HEK293 (cell line): ENCODE measurements at regions not wholly inside any gene's neighbourhood (a gene's known extent, or its start where the extent isn't known, plus 50 kb on each side); places are given as distances from the start of the nearest gene placed in this dataset.
A peak's percentile ranks its signal among the peaks of the same experiment; 100 is the strongest.

Experiments
- CTCF ChIA-PET: fragments of 350-600 bp; formaldehyde crosslinking; extraction: SDS; loops from one replicate; lab custom pipeline; 2021; ENCODE audit warnings: antibody characterized with exemption; lab: Yijun Ruan, JAX
- POLR2A ChIA-PET: fragments of 300-600 bp; formaldehyde crosslinking; extraction: SDS; loops from one replicate; lab custom pipeline; 2020; ENCODE audit warnings: antibody characterized with exemption, inconsistent platforms; lab: Yijun Ruan, JAX
- H3K27ac ChIP-seq: fragments of 200-500 bp; sonication (Bioruptor generic); 2 replicates; pipeline ENCODE4 v1.5.1; 2014; ENCODE audit warnings: low read depth, low read length, control low read depth, inconsistent platforms; ENCODE audit errors: extremely low read depth
- H3K36me3 ChIP-seq, 2 experiments: fragments of 200-500 bp in 1 of 2; sonication (Bioruptor generic) in 1 of 2; 1 replicate in 1 of 2; 2 replicates in 1 of 2; pipeline ENCODE4 v1.5.1; 2014 to 2017; ENCODE audit warnings: inconsistent platforms in 2 of 2, low read length in 2 of 2; ENCODE audit not compliant: control insufficient read depth in 2 of 2, insufficient read depth in 1 of 2
- H3K4me1 ChIP-seq: fragments of 200-500 bp; sonication (Bioruptor generic); 2 replicates; pipeline ENCODE4 v1.5.1; 2014; ENCODE audit warnings: mild to moderate bottlenecking, low read length, inconsistent platforms; ENCODE audit not compliant: control insufficient read depth, insufficient read depth
- H3K4me3 ChIP-seq: 2 replicates; pipeline ENCODE4 v1.5.1; 2011; ENCODE audit warnings: low read depth, mild to moderate bottlenecking, control low read depth, low read length, moderate library complexity
- H3K9me3 ChIP-seq: fragments of 200-500 bp; sonication (Bioruptor generic); 2 replicates; pipeline ENCODE4 v1.5.1; 2014; ENCODE audit warnings: low read depth, low read length, inconsistent platforms; ENCODE audit not compliant: control insufficient read depth, insufficient read depth
- FEZF1 ChIP-seq: fragments of 450-650 bp; formaldehyde crosslinking; IDR thresholded peaks from 2 replicates; pipeline ENCODE4 v1.5.1; 2016; ENCODE audit warnings: missing biosample characterization, missing genetic modification characterization
- SCRT2 ChIP-seq: fragments of 450-650 bp; formaldehyde crosslinking; IDR thresholded peaks from 2 replicates; pipeline ENCODE4 v1.5.1; 2016; ENCODE audit warnings: missing biosample characterization, missing genetic modification characterization
- ZBTB48 ChIP-seq: fragments of 450-650 bp; formaldehyde crosslinking; IDR thresholded peaks from 2 replicates; pipeline ENCODE4 v1.5.1; 2016; ENCODE audit warnings: missing biosample characterization, missing genetic modification characterization
- ZFHX2 ChIP-seq: fragments of 450-650 bp; formaldehyde crosslinking; conservative IDR thresholded peaks from 2 replicates; pipeline ENCODE4 v1.5.1; 2016; ENCODE audit warnings: missing biosample characterization, missing genetic modification characterization
- ZNF146 ChIP-seq: fragments of 450-650 bp; formaldehyde crosslinking; IDR thresholded peaks from 2 replicates; pipeline ENCODE4 v1.5.1; 2016; ENCODE audit warnings: missing biosample characterization, missing genetic modification characterization
- ZNF2 ChIP-seq: fragments of 450-650 bp; formaldehyde crosslinking; IDR thresholded peaks from 2 replicates; pipeline ENCODE4 v1.5.1; 2016; ENCODE audit warnings: missing biosample characterization, missing genetic modification characterization
- ZNF266 ChIP-seq: fragments of 450-650 bp; formaldehyde crosslinking; IDR thresholded peaks from 2 replicates; pipeline ENCODE4 v1.5.1; 2016; ENCODE audit warnings: missing biosample characterization, missing genetic modification characterization, low read depth
- ZNF341 ChIP-seq: fragments of 450-650 bp; formaldehyde crosslinking; IDR thresholded peaks from 2 replicates; pipeline ENCODE4; 2016; ENCODE audit warnings: low read depth, missing biosample characterization, missing genetic modification characterization
- ZNF433 ChIP-seq: fragments of 450-650 bp; formaldehyde crosslinking; IDR thresholded peaks from 2 replicates; pipeline ENCODE4 v1.5.1; 2016; ENCODE audit warnings: missing biosample characterization, missing genetic modification characterization, low read depth
- ZNF571 ChIP-seq: fragments of 450-650 bp; formaldehyde crosslinking; IDR thresholded peaks from 2 replicates; pipeline ENCODE4 v1.5.0; 2017; ENCODE audit warnings: missing biosample characterization, missing genetic modification characterization
- ZNF610 ChIP-seq: fragments of 450-650 bp; formaldehyde crosslinking; IDR thresholded peaks from 2 replicates; pipeline ENCODE4 v1.5.1; 2016; ENCODE audit warnings: missing biosample characterization, missing genetic modification characterization, borderline replicate concordance
- TF ChIP-seq, protein P1 (sequence below): fragments of 450-650 bp; formaldehyde crosslinking; IDR thresholded peaks from 2 replicates; pipeline ENCODE4 v1.5.1; 2016; ENCODE audit warnings: missing biosample characterization, missing genetic modification characterization

DNA sequence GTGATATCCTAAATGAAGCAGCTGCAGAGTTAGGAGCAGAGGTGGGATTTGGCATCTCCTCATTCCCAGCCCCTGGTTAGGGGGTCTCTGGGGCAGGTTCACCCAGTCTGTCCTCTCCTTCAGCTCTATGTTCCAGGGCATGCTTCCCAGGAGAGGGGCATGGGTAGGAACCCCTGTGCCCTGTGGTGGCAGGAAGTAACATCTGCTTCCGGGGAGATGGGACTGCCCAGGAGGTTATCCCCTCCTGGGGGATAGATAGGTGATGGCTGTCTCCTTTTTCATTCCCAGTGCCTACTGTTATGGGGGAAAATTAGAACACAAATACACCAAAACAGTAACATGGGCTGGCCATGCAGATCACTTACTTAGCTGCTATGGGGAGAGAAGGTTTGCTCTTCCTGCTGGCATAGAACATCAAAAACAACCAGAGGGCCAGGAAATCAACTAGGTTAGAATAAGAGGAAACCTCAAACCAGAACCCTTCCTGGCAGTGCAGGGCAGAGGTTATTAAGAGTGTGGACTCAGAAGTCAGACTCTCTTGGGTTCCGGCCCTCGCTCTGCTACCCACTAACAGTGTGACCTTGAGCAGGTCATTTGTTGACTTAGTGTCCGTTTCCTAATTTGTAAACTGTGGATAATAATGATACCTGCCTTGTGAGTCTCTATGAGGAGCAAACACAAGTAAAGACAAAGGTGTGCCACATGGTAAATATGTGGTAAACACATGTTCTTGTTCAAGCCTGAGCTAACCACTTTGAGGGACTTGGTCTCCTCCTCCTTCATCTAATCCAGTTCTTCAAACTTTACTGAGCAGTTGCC is 157.8 kb upstream of the JUN start (continued):
- TF ChIP-seq ZFHX2 (no peak), ZBTB48 (tag by site-specific recombination) (no peak), ZNF610 (tag by site-specific recombination) (no peak), ZNF266 (tag by site-specific recombination) (no peak)

GRCh38 chr1:58942759-58943191 is 158.9 kb upstream of the JUN start:
- no peak overlapping the region for H3K27ac ChIP-seq
- TF ChIP-seq, protein P1, sequence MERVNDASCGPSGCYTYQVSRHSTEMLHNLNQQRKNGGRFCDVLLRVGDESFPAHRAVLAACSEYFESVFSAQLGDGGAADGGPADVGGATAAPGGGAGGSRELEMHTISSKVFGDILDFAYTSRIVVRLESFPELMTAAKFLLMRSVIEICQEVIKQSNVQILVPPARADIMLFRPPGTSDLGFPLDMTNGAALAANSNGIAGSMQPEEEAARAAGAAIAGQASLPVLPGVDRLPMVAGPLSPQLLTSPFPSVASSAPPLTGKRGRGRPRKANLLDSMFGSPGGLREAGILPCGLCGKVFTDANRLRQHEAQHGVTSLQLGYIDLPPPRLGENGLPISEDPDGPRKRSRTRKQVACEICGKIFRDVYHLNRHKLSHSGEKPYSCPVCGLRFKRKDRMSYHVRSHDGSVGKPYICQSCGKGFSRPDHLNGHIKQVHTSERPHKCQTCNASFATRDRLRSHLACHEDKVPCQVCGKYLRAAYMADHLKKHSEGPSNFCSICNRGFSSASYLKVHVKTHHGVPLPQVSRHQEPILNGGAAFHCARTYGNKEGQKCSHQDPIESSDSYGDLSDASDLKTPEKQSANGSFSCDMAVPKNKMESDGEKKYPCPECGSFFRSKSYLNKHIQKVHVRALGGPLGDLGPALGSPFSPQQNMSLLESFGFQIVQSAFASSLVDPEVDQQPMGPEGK (tag by site-specific recombination) = no peak
- no peak for TF ChIP-seq ZNF2
- no peak overlapping the region for H3K4me3 ChIP-seq
- no peaks in the 10 kb centered on the region for H3K4me1 ChIP-seq
- CTCF ChIA-PET = interaction anchor here (0.6 kb wide), 1 partner anchor 238 kb away, joined by 3 read pairs; no protein-coding TSS in a partner anchor
- H3K36me3 ChIP-seq = no peaks in the 10 kb centered on the region
- H3K9me3 ChIP-seq = no peaks in the 10 kb centered on the region
- POLR2A ChIA-PET = no interaction called here

GRCh38 chr1:58943776-58944175 is 159.9 kb upstream of the JUN start:
- POLR2A ChIA-PET = no interaction called here

DNA sequence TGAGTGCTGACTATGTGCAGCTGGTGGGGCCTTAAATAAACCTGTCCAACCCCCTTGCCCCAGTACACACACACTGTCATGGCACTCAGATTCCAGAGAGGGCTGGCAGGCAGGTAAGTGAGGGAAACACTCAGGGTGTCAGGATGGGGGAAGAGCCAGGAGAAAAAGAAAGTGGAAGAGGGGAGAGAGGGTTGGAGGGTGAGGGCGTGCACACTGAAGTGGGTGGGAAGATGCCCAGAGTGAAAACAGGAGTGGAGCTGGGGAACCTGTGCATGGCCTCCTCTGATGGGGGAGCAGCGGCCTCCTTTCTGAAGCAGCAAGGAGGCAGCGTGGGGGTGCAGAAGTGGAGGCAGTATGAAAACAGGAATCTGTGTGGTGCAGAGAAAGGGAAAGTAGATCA is 160.6 kb upstream of the JUN start:
- CTCF ChIA-PET = no interaction called here

More at GRCh38 chr1:58943776-58944175, 159.9 kb upstream of the JUN start:
- peak; percentile 21; the same call in 1 of the 2 replicates for TF ChIP-seq ZNF341
- no peak for TF ChIP-seq ZNF433 (tag by site-specific recombination)
- Histone ChIP-seq H3K9me3 (no peaks in the 10 kb centered on the region), H3K36me3 (no peaks in the 10 kb centered on the region), H3K4me1 (no peaks in the 10 kb centered on the region), H3K4me3 (no peak overlapping the region), H3K27ac (no peak overlapping the region)
- CTCF ChIA-PET = no interaction called here

DNA sequence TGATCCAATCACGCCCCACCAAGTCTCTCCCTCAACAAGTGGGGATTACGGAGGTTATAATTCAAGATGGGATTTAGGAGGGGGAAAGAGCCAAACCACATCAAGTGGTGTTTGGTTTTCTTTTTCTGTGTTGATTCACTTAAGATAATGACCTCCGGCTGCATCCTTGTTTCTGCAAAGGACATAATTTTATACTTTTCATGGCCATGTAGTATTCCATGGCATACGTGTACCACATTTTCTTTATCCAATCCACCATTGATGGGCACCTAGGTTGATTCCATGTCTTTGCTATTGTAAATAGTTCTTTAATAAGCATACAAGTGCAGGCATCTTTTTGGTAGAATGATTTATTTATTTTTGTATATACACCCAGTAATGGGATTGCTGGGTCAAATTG is 162.5 kb upstream of the JUN start:
- POLR2A ChIA-PET = no interaction called here
- TF ChIP-seq ZNF146 (tag by site-specific recombination) (peak; percentile 76), SCRT2 (tag by site-specific recombination) (no peak)

More for the DNA sequence above, 160.6 kb upstream of the JUN start:
- TF ChIP-seq FEZF1 (tag by site-specific recombination) (no peak), ZNF571 (tag by site-specific recombination) (no peak)
- H3K27ac ChIP-seq = no peak overlapping the region
- H3K36me3 ChIP-seq = no peaks in the 10 kb centered on the region
- H3K9me3 ChIP-seq = no peaks in the 10 kb centered on the region
- no peaks in the 10 kb centered on the region for H3K4me1 ChIP-seq
- POLR2A ChIA-PET = no interaction called here
- no peak overlapping the region for H3K4me3 ChIP-seq

More for the DNA sequence above, 162.5 kb upstream of the JUN start:
- CTCF ChIA-PET = no interaction called here
- Histone ChIP-seq H3K9me3 (no peaks in the 10 kb centered on the region), H3K4me3 (no peak overlapping the region), H3K27ac (no peak overlapping the region), H3K36me3 (no peaks in the 10 kb centered on the region), H3K4me1 (no peaks in the 10 kb centered on the region)
